ENCODE measurements at regions not wholly inside any gene's neighbourhood (a gene's known extent, or its start where the extent isn't known, plus 50 kb on each side); places are given as distances from the start of the nearest gene placed in this dataset.

GRCh38 chr10:61172182-61172926 is 228.4 kb upstream of the RHOBTB1 start:
- Mint-ChIP-seq H3K36me3 (no peaks in the 10 kb centered on the region), H3K27ac (no peak overlapping the region), H3K9me3 (peaks cover 3% of the 10 kb centered on the region), H3K27me3 (peaks cover 1% of the 10 kb centered on the region), H3K4me3 (no peak overlapping the region), H3K4me1 (ENCODE audit: low read depth) (no peaks in the 10 kb centered on the region)
- POLR2A ChIA-PET = no interaction called here
- CTCF ChIA-PET = no interaction called here
- intact Hi-C loops (cut with micrococcal nuclease) = no loop called here
- DNase-seq = no peak

- Mint-ChIP-seq H3K9me3 (peaks cover 3% of the 10 kb centered on the region), H3K27me3 (peaks cover 1% of the 10 kb centered on the region), H3K36me3 (no peaks in the 10 kb centered on the region), H3K27ac (no peak overlapping the region), H3K4me1 (ENCODE audit: low read depth) (no peaks in the 10 kb centered on the region), H3K4me3 (no peak overlapping the region)
- POLR2A ChIA-PET = no interaction called here
- CTCF ChIA-PET = no interaction called here
- intact Hi-C loops (cut with micrococcal nuclease) = no loop called here
- no peak for DNase-seq
Measured at GRCh38 chr10:61170594-61170993, 226.6 kb upstream of the RHOBTB1 start.

- CTCF ChIA-PET = no interaction called here
Measured at GRCh38 chr10:61169294-61169693, 225.3 kb upstream of the RHOBTB1 start.

GRCh38 chr10:61166489-61166888 is 222.5 kb upstream of the RHOBTB1 start:
- H3K4me1 Mint-ChIP-seq (ENCODE audit: low read depth) = no peaks in the 10 kb centered on the region

More at GRCh38 chr10:61169294-61169693, 225.3 kb upstream of the RHOBTB1 start:
- H3K27ac Mint-ChIP-seq = no peak overlapping the region
- no peaks in the 10 kb centered on the region for H3K4me1 Mint-ChIP-seq (ENCODE audit: low read depth)
- no peak for DNase-seq
- no peaks in the 10 kb centered on the region for H3K36me3 Mint-ChIP-seq
- POLR2A ChIA-PET = no interaction called here
- peaks cover 1% of the 10 kb centered on the region for H3K27me3 Mint-ChIP-seq
- H3K9me3 Mint-ChIP-seq = peaks cover 3% of the 10 kb centered on the region
- no peak overlapping the region for H3K4me3 Mint-ChIP-seq
- intact Hi-C loops (cut with micrococcal nuclease) = no loop called here

GRCh38 chr10:61166065-61166464 is 222.1 kb upstream of the RHOBTB1 start:
- POLR2A ChIA-PET = no interaction called here
- no peak overlapping the region for H3K27ac Mint-ChIP-seq
- H3K27me3 Mint-ChIP-seq = no peaks in the 10 kb centered on the region
- CTCF ChIA-PET = no interaction called here
- H3K36me3 Mint-ChIP-seq = no peaks in the 10 kb centered on the region
- H3K4me1 Mint-ChIP-seq (ENCODE audit: low read depth) = no peaks in the 10 kb centered on the region
- H3K9me3 Mint-ChIP-seq = peaks cover 3% of the 10 kb centered on the region
- DNase-seq = no peak
- no peak overlapping the region for H3K4me3 Mint-ChIP-seq
- intact Hi-C loops (cut with micrococcal nuclease) = no loop called here

More at GRCh38 chr10:61166489-61166888, 222.5 kb upstream of the RHOBTB1 start:
- Mint-ChIP-seq H3K27me3 (peaks cover 1% of the 10 kb centered on the region), H3K9me3 (peaks cover 3% of the 10 kb centered on the region), H3K27ac (no peak overlapping the region), H3K36me3 (no peaks in the 10 kb centered on the region), H3K4me3 (no peak overlapping the region)
- intact Hi-C loops (cut with micrococcal nuclease) = no loop called here
- ChIA-PET POLR2A (no interaction called here), CTCF (no interaction called here)
- no peak for DNase-seq

GRCh38 chr10:61164458-61165160 is 220.6 kb upstream of the RHOBTB1 start:
- intact Hi-C loops (cut with micrococcal nuclease) = no loop called here
- CTCF ChIA-PET = no interaction called here
- POLR2A ChIA-PET = no interaction called here

GRCh38 chr10:61163403-61163802 is 219.4 kb upstream of the RHOBTB1 start:
- DNase-seq = no peak
- Mint-ChIP-seq H3K27me3 (no peaks in the 10 kb centered on the region), H3K4me1 (ENCODE audit: low read depth) (no peaks in the 10 kb centered on the region), H3K9me3 (peaks cover 3% of the 10 kb centered on the region), H3K4me3 (no peak overlapping the region), H3K36me3 (no peaks in the 10 kb centered on the region), H3K27ac (no peak overlapping the region)
- POLR2A ChIA-PET = no interaction called here
- CTCF ChIA-PET = no interaction called here
- intact Hi-C loops (cut with micrococcal nuclease) = no loop called here

More at GRCh38 chr10:61164458-61165160, 220.6 kb upstream of the RHOBTB1 start:
- Mint-ChIP-seq H3K27ac (no peak overlapping the region), H3K27me3 (no peaks in the 10 kb centered on the region), H3K4me3 (no peak overlapping the region), H3K36me3 (no peaks in the 10 kb centered on the region), H3K4me1 (ENCODE audit: low read depth) (no peaks in the 10 kb centered on the region), H3K9me3 (peaks cover 3% of the 10 kb centered on the region)
- no peak for DNase-seq

GRCh38 chr10:61160253-61160652 is 216.3 kb upstream of the RHOBTB1 start:
- Mint-ChIP-seq H3K36me3 (no peaks in the 10 kb centered on the region), H3K9me3 (no peaks in the 10 kb centered on the region), H3K27ac (no peak overlapping the region), H3K4me3 (no peak overlapping the region), H3K4me1 (ENCODE audit: low read depth) (no peaks in the 10 kb centered on the region), H3K27me3 (no peaks in the 10 kb centered on the region)
- ChIA-PET POLR2A (interaction anchor here (0.5 kb wide), 1 partner anchor 463 kb away, joined by 3 read pairs; no protein-coding TSS in a partner anchor), CTCF (interaction anchor here (0.6 kb wide), 1 partner anchor 1310 kb away, joined by 3 read pairs; no protein-coding TSS in a partner anchor)
- no peak for DNase-seq
- intact Hi-C loops (cut with micrococcal nuclease) = no loop called here

GRCh38 chr10:61159253-61159652 is 215.3 kb upstream of the RHOBTB1 start:
- intact Hi-C loops (cut with micrococcal nuclease) = no loop called here
- Mint-ChIP-seq H3K4me3 (no peak overlapping the region), H3K36me3 (no peaks in the 10 kb centered on the region), H3K4me1 (ENCODE audit: low read depth) (no peaks in the 10 kb centered on the region), H3K9me3 (no peaks in the 10 kb centered on the region), H3K27ac (no peak overlapping the region), H3K27me3 (peaks cover 2% of the 10 kb centered on the region)
- ChIA-PET CTCF (no interaction called here), POLR2A (no interaction called here)
- DNase-seq = no peak

- no peak overlapping the region for H3K27ac Mint-ChIP-seq
- H3K9me3 Mint-ChIP-seq = no peaks in the 10 kb centered on the region
- ChIA-PET POLR2A (no interaction called here), CTCF (no interaction called here)
- no peaks in the 10 kb centered on the region for H3K4me1 Mint-ChIP-seq (ENCODE audit: low read depth)
- peaks cover 4% of the 10 kb centered on the region for H3K27me3 Mint-ChIP-seq
- intact Hi-C loops (cut with micrococcal nuclease) = no loop called here
- no peak overlapping the region for H3K4me3 Mint-ChIP-seq
- DNase-seq = no peak
- no peaks in the 10 kb centered on the region for H3K36me3 Mint-ChIP-seq
Measured at GRCh38 chr10:61157182-61157581, 213.2 kb upstream of the RHOBTB1 start.

GRCh38 chr10:61153771-61154170 is 209.8 kb upstream of the RHOBTB1 start:
- Mint-ChIP-seq H3K27ac (no peak overlapping the region), H3K27me3 (peaks cover 7% of the 10 kb centered on the region), H3K4me1 (ENCODE audit: low read depth) (no peaks in the 10 kb centered on the region), H3K36me3 (no peaks in the 10 kb centered on the region), H3K9me3 (no peaks in the 10 kb centered on the region), H3K4me3 (no peak overlapping the region)
- DNase-seq = no peak
- CTCF ChIA-PET = no interaction called here
- POLR2A ChIA-PET = no interaction called here
- intact Hi-C loops (cut with micrococcal nuclease) = no loop called here

GRCh38 chr10:61151059-61151458 is 207.1 kb upstream of the RHOBTB1 start:
- intact Hi-C loops (cut with micrococcal nuclease) = no loop called here
- peaks cover 9% of the 10 kb centered on the region for H3K27me3 Mint-ChIP-seq
- POLR2A ChIA-PET = no interaction called here
- H3K36me3 Mint-ChIP-seq = no peaks in the 10 kb centered on the region
- H3K4me3 Mint-ChIP-seq = no peak overlapping the region
- H3K27ac Mint-ChIP-seq = no peak overlapping the region
- CTCF ChIA-PET = interaction anchor here (2.9 kb wide), 1 partner anchor 10 kb away, joined by 15 read pairs; no protein-coding TSS in a partner anchor
- H3K9me3 Mint-ChIP-seq = no peaks in the 10 kb centered on the region
- no peak for DNase-seq
- H3K4me1 Mint-ChIP-seq (ENCODE audit: low read depth) = no peaks in the 10 kb centered on the region

GRCh38 chr10:61148451-61148850 is 204.5 kb upstream of the RHOBTB1 start:
- intact Hi-C loops (cut with micrococcal nuclease) = no loop called here
- Mint-ChIP-seq H3K36me3 (no peaks in the 10 kb centered on the region), H3K27me3 (peaks cover 5% of the 10 kb centered on the region), H3K4me3 (no peak overlapping the region), H3K27ac (no peak overlapping the region), H3K4me1 (ENCODE audit: low read depth) (no peaks in the 10 kb centered on the region), H3K9me3 (no peaks in the 10 kb centered on the region)
- no peak for DNase-seq
- ChIA-PET POLR2A (no interaction called here), CTCF (interaction anchor here (0.5 kb wide), 1 partner anchor 1723 kb away, joined by 3 read pairs; no protein-coding TSS in a partner anchor)
